SK-N-SH treated with all-trans-retinoic acid at 6 μM for 48 hours (cell line): ENCODE measurements at regions not wholly inside any gene's neighbourhood (a gene's known extent, or its start where the extent isn't known, plus 50 kb on each side); places are given as distances from the start of the nearest gene placed in this dataset.

Experiments
- ATAC-seq: fragments of 200-7000 bp; cut with Tn5 transposase; 3 replicates; pipeline ENCODE4 v1.9.1; 2020; ENCODE audit warnings: mild to moderate bottlenecking, moderate library complexity
- ARNTL ChIP-seq: fragments of 450-650 bp; formaldehyde crosslinking; IDR thresholded peaks from 2 replicates; pipeline ENCODE4 v1.5.0; 2020; ENCODE audit warnings: low read depth, mild to moderate bottlenecking, moderate library complexity, borderline replicate concordance
- BACH2 ChIP-seq: fragments of 250-450 bp; sonication (Bioruptor Pico); IDR thresholded peaks from 2 replicates; pipeline ENCODE4 v1.9.0; 2021; ENCODE audit warnings: mild to moderate bottlenecking, borderline replicate concordance
- CREB5 ChIP-seq: fragments of 250-450 bp; sonication (Bioruptor Pico); IDR thresholded peaks from 2 replicates; pipeline ENCODE4 v1.5.1; 2020; ENCODE audit warnings: low read depth, mild to moderate bottlenecking, moderate library complexity
- CSDC2 ChIP-seq: fragments of 250-450 bp; sonication (Bioruptor Pico); IDR thresholded peaks from 2 replicates; pipeline ENCODE4 v1.5.0; 2020; ENCODE audit warnings: mild to moderate bottlenecking, moderate library complexity
- CSRNP3 ChIP-seq: fragments of 250-450 bp; sonication (Bioruptor Pico); IDR thresholded peaks from 2 replicates; pipeline ENCODE4 v1.5.1; 2021; ENCODE audit warnings: mild to moderate bottlenecking, moderate library complexity
- ESRRG ChIP-seq: fragments of 250-450 bp; sonication (Bioruptor Pico); IDR thresholded peaks from 2 replicates; pipeline ENCODE4 v1.6.1; 2021; ENCODE audit warnings: mild to moderate bottlenecking
- GLIS3 ChIP-seq: fragments of 250-450 bp; sonication (Bioruptor Pico); IDR thresholded peaks from 2 replicates; pipeline ENCODE4 v1.5.0; 2020; ENCODE audit warnings: mild to moderate bottlenecking, moderate library complexity
- ISL1 ChIP-seq: fragments of 250-450 bp; sonication (Bioruptor Pico); IDR thresholded peaks from 2 replicates; pipeline ENCODE4 v2.1.2; 2022; ENCODE audit warnings: mild to moderate bottlenecking, moderate library complexity
- OSR1 ChIP-seq: fragments of 250-450 bp; sonication (Bioruptor Pico); IDR thresholded peaks from 2 replicates; pipeline ENCODE4 v1.8.0; 2022; ENCODE audit warnings: moderate library complexity, mild to moderate bottlenecking, inconsistent platforms
- PATZ1 ChIP-seq: fragments of 250-450 bp; sonication (Bioruptor Pico); IDR thresholded peaks from 2 replicates; pipeline ENCODE4 v1.8.0; 2020; ENCODE audit warnings: mild to moderate bottlenecking, moderate library complexity, borderline replicate concordance
- POU6F1 ChIP-seq: fragments of 250-450 bp; sonication (Bioruptor Pico); IDR thresholded peaks from 2 replicates; pipeline ENCODE4 v1.8.0; 2021; ENCODE audit warnings: low read depth, mild to moderate bottlenecking, moderate library complexity, borderline replicate concordance
- RARB ChIP-seq: fragments of 250-450 bp; sonication (Bioruptor Pico); IDR thresholded peaks from 2 replicates; pipeline ENCODE4 v1.8.0; 2021; ENCODE audit warnings: mild to moderate bottlenecking, moderate library complexity
- SNAI2 ChIP-seq: fragments of 250-450 bp; sonication (Bioruptor Pico); IDR thresholded peaks from 2 replicates; pipeline ENCODE4 v1.5.0; 2020; ENCODE audit warnings: mild to moderate bottlenecking, moderate library complexity
- TOX ChIP-seq: fragments of 250-450 bp; sonication (Bioruptor Pico); IDR thresholded peaks from 2 replicates; pipeline ENCODE4 v1.8.0; 2021; ENCODE audit warnings: mild to moderate bottlenecking, moderate library complexity, borderline replicate concordance
- ZC3H10 ChIP-seq: fragments of 250-450 bp; sonication (Bioruptor Pico); IDR thresholded peaks from 2 replicates; pipeline ENCODE4 v1.5.1; 2021; ENCODE audit warnings: mild to moderate bottlenecking, moderate library complexity
- ZFP3 ChIP-seq: fragments of 250-450 bp; sonication (Bioruptor Pico); IDR thresholded peaks from 2 replicates; pipeline ENCODE4 v1.5.0; 2020; ENCODE audit warnings: mild to moderate bottlenecking, moderate library complexity
- ZNF565 ChIP-seq: fragments of 450-650 bp; formaldehyde crosslinking; conservative IDR thresholded peaks from 2 replicates; pipeline ENCODE4 v1.5.0; 2020; ENCODE audit warnings: low read depth, mild to moderate bottlenecking, moderate library complexity
- ZNF70 ChIP-seq: fragments of 450-650 bp; formaldehyde crosslinking; IDR thresholded peaks from 2 replicates; pipeline ENCODE4 v1.5.0; 2020; ENCODE audit warnings: mild to moderate bottlenecking, moderate library complexity
- ZNF8 ChIP-seq: fragments of 450-650 bp; formaldehyde crosslinking; IDR thresholded peaks from 2 replicates; pipeline ENCODE4 v1.5.0; 2020; ENCODE audit warnings: mild to moderate bottlenecking, moderate library complexity

GRCh38 chr7:46164629-46165028 lies 243.6 kb upstream of the IGFBP3 start:
- TF ChIP-seq CSRNP3 (CRISPR knock-in tag) (no peak), CSDC2 (no peak), CREB5 (CRISPR knock-in tag) (0 out of 2 replicates have a peak, but pooled peaks have one; percentile 41), ISL1 (CRISPR knock-in tag) (peak; percentile 61), POU6F1 (CRISPR knock-in tag) (no peak)
- no peak for ATAC-seq

GRCh38 chr7:46163246-46163645 lies 242.2 kb upstream of the IGFBP3 start:
- no peak for ATAC-seq
- no peak for TF ChIP-seq ESRRG (CRISPR knock-in tag)
- no peak for TF ChIP-seq OSR1 (CRISPR knock-in tag)
- TF ChIP-seq ZFP3: no peak
- no peak for TF ChIP-seq RARB (CRISPR knock-in tag)
- no peak for TF ChIP-seq ZNF8 (CRISPR knock-in tag)
- TF ChIP-seq CSRNP3 (CRISPR knock-in tag): no peak
- TF ChIP-seq BACH2 (CRISPR knock-in tag): no peak
- TF ChIP-seq ZNF565: no peak
- TF ChIP-seq GLIS3 (CRISPR knock-in tag): no peak
- no peak for TF ChIP-seq CREB5 (CRISPR knock-in tag)
- no peak for TF ChIP-seq ARNTL (CRISPR knock-in tag)
- TF ChIP-seq ZC3H10 (CRISPR knock-in tag): no peak
- no peak for TF ChIP-seq ZNF70
- TF ChIP-seq SNAI2 (CRISPR knock-in tag): no peak

- no peak for TF ChIP-seq CSDC2
- TF ChIP-seq PATZ1 (CRISPR knock-in tag): no peak
- no peak for TF ChIP-seq ZC3H10 (CRISPR knock-in tag)
- no peak for TF ChIP-seq CSRNP3 (CRISPR knock-in tag)
- TF ChIP-seq TOX (CRISPR knock-in tag): no peak
- TF ChIP-seq SNAI2 (CRISPR knock-in tag): no peak
- no peak for TF ChIP-seq RARB (CRISPR knock-in tag)
- TF ChIP-seq ARNTL (CRISPR knock-in tag): no peak
- TF ChIP-seq, all 23 proteins: peak for 0
Observed at GRCh38 chr7:46162609-46163008, 241.5 kb upstream of the IGFBP3 start.

More at GRCh38 chr7:46162609-46163008, 241.5 kb upstream of the IGFBP3 start:
- peak; percentile 70 for ATAC-seq
